GM12878 (cell line): ENCODE measurements at regions not wholly inside any gene's neighbourhood (a gene's known extent, or its start where the extent isn't known, plus 50 kb on each side); places are given as distances from the start of the nearest gene placed in this dataset.

Experiments
- ATAC-seq: fragments of 200-7000 bp; cut with Tn5 transposase; 3 replicates; pipeline ENCODE4 v1.9.1; 2020; ENCODE audit warnings: mild to moderate bottlenecking, moderate library complexity
- BruUV-seq: library from RNA; stranded (reverse); fragments of 400-500 nt; replicated peaks from 2 replicates; lab custom pipeline; 2021; lab: Mats Ljungman, UMichigan
- CTCF ChIA-PET: fragments of 300-600 bp; sonication (Branson Sonifier 250); formaldehyde crosslinking; extraction: SDS; loops from one replicate; lab custom pipeline; 2021; ENCODE audit warnings: inconsistent platforms; lab: Yijun Ruan, JAX
- POLR2A ChIA-PET: fragments of 350-600 bp; formaldehyde crosslinking; extraction: SDS; loops from one replicate; lab custom pipeline; 2021; ENCODE audit warnings: inconsistent platforms; lab: Charles Lee
- RAD21 ChIA-PET: fragments of 300-600 bp; sonication (Branson Sonifier 250); formaldehyde crosslinking; loops from one replicate; lab custom pipeline; 2023; ENCODE audit warnings: antibody characterized with exemption; ENCODE audit not compliant: unreplicated experiment; lab: Charles Lee
- SMC1A ChIA-PET: fragments of 300-600 bp; sonication (Branson Sonifier 250); formaldehyde crosslinking; loops from one replicate; lab custom pipeline; 2023; ENCODE audit not compliant: unreplicated experiment, uncharacterized antibody; lab: Charles Lee
- DNase-seq: peaks from one replicate; pipeline ENCODE4 v3.0.0-alpha.2; 2011; ENCODE audit warnings: low read depth, low spot score
- FAIRE-seq: peaks from 3 replicates; lab custom pipeline; 2011; peaks lifted over from hg19 to GRCh38; lab: Jason Lieb, UNC
- H2AFZ ChIP-seq: 2 replicates; pipeline ENCODE4 v1.6.0; 2011; ENCODE audit warnings: low read depth, low read length, control low read depth; ENCODE audit not compliant: control insufficient read depth
- H3K27ac ChIP-seq: 2 replicates; pipeline ENCODE4 v1.5.1; 2011; ENCODE audit warnings: control low read depth; ENCODE audit not compliant: control insufficient read depth, insufficient read depth
- H3K27me3 ChIP-seq, 2 experiments: replicated peaks in 1 of 2; 2 replicates each; pipeline versions ENCODE4 v1.6.0 to v1.6.1; 2011; ENCODE audit warnings: low read length in 1 of 2; ENCODE audit not compliant: control insufficient read depth in 2 of 2, insufficient read depth in 2 of 2
- H3K36me3 ChIP-seq, 2 experiments: 2 replicates each; pipeline ENCODE4 v1.5.1; 2011; ENCODE audit warnings: low read length in 1 of 2; ENCODE audit not compliant: control insufficient read depth in 2 of 2, insufficient read depth in 2 of 2
- H3K4me1 ChIP-seq: 2 replicates; pipeline ENCODE4 v1.6.1; 2011; ENCODE audit warnings: mild to moderate bottlenecking, low read length, moderate library complexity, mixed read lengths; ENCODE audit not compliant: control insufficient read depth, insufficient read depth
- H3K4me2 ChIP-seq: 2 replicates; pipeline ENCODE4 v1.6.0; 2011; ENCODE audit warnings: control low read depth; ENCODE audit not compliant: control insufficient read depth, insufficient read depth
- H3K4me3 ChIP-seq: fragments of 200-600 bp; sonication (generic); 2 replicates; pipeline ENCODE4 v1.5.1; 2016
- H3K79me2 ChIP-seq: 2 replicates; pipeline ENCODE4 v1.6.0; 2011; ENCODE audit warnings: low read length; ENCODE audit not compliant: control insufficient read depth, insufficient read depth
- H3K9ac ChIP-seq: 2 replicates; pipeline ENCODE4 v1.8.0; 2011; ENCODE audit warnings: low read length, control low read depth, mixed read lengths; ENCODE audit not compliant: control insufficient read depth, insufficient read depth
- H3K9me3 ChIP-seq: replicated peaks from 3 replicates; pipeline ENCODE4 v1.5.1; 2011; ENCODE audit warnings: mild to moderate bottlenecking, low read length; ENCODE audit not compliant: control insufficient read depth, insufficient read depth
- H4K20me1 ChIP-seq: 2 replicates; pipeline ENCODE4 v1.6.0; 2011; ENCODE audit not compliant: control insufficient read depth, insufficient read depth
- HDGF ChIP-seq: fragments of 450-650 bp; IDR thresholded peaks from 2 replicates; pipeline ENCODE4 v1.6.1; 2016; ENCODE audit warnings: antibody characterized with exemption
- KAT2A ChIP-seq: conservative IDR thresholded peaks from 2 replicates; pipeline ENCODE4 v1.6.1; 2011; ENCODE audit warnings: low read depth, low read length; ENCODE audit not compliant: control insufficient read depth
- MAX ChIP-seq: IDR thresholded peaks from 2 replicates; pipeline ENCODE4 v1.6.1; 2012; ENCODE audit warnings: low read depth, low read length, improper control_type of control experiment
- ZNF207 ChIP-seq: fragments of 450-650 bp; IDR thresholded peaks from 2 replicates; pipeline ENCODE4 v1.6.1; 2014; ENCODE audit warnings: antibody characterized with exemption, mild to moderate bottlenecking, borderline replicate concordance
- WGBS: methylation state at CpG from one replicate; pipeline ENCODE4 v1.1.6; 2016; ENCODE audit warnings: low lambda C conversion rate; ENCODE audit not compliant: insufficient replicate concordance, insufficient coverage; ENCODE audit errors: missing lambda C conversion rate; 5-methylcytosine and 5-hydroxymethylcytosine counted together
- in situ Hi-C: fragments of 300-500 bp; cut with MboI; formaldehyde crosslinking; loops from 9 replicates; pipeline ENCODE4 v1.14.3; 2018; ENCODE audit warnings: mixed read lengths
- intact Hi-C: fragments of 100-400 bp; cut with micrococcal nuclease; formaldehyde crosslinking; loops from one replicate; pipeline ENCODE4 v1.14.2; 2022; ENCODE audit not compliant: unreplicated experiment

GRCh38 chr18:71666481-71666880, 877.7 kb downstream of the CBLN2 start:
- SMC1A ChIA-PET: interaction anchor here (0.8 kb wide), 1 partner anchor 66 kb away, joined by 3 read pairs; no protein-coding TSS in a partner anchor
- 0% methylated on average over 2 of the region's 2 CpGs for WGBS
- H3K27ac ChIP-seq: no peak overlapping the region
- RAD21 ChIA-PET: no interaction called here
- H3K36me3 ChIP-seq: no peaks in the 10 kb centered on the region
- no peaks in the 10 kb centered on the region for H3K79me2 ChIP-seq
- intact Hi-C loops: no loop called here
- no peak for ATAC-seq
- FAIRE-seq: no peak
- no peaks in the 10 kb centered on the region for H3K4me1 ChIP-seq
- H3K9me3 ChIP-seq: no peaks in the 10 kb centered on the region
- H3K4me2 ChIP-seq: no peak overlapping the region
- CTCF ChIA-PET: interaction anchor here (1.2 kb wide), 1 partner anchor 18 kb away, joined by 3 read pairs; no protein-coding TSS in a partner anchor
- no peak for DNase-seq
- POLR2A ChIA-PET: no interaction called here
- TF ChIP-seq ZNF207: no peak
- TF ChIP-seq KAT2A: no peak
- in situ Hi-C loops: no loop called here
- no peak overlapping the region for H3K4me3 ChIP-seq
- no TSS peak for BruUV-seq
- no peaks in the 10 kb centered on the region for H4K20me1 ChIP-seq
- H2AFZ ChIP-seq: no peak overlapping the region
- no peaks in the 10 kb centered on the region for H3K27me3 ChIP-seq
- no peak overlapping the region for H3K9ac ChIP-seq

GRCh38 chr18:71665131-71665530, 879.0 kb downstream of the CBLN2 start:
- no peaks in the 10 kb centered on the region for H3K27me3 ChIP-seq
- H3K9ac ChIP-seq: no peak overlapping the region
- CTCF ChIA-PET: no interaction called here
- SMC1A ChIA-PET: no interaction called here
- POLR2A ChIA-PET: no interaction called here
- H4K20me1 ChIP-seq: no peaks in the 10 kb centered on the region
- in situ Hi-C loops (no loop called here), intact Hi-C loops (no loop called here)
- H3K4me2 ChIP-seq: no peak overlapping the region
- no peak overlapping the region for H3K4me3 ChIP-seq
- no peaks in the 10 kb centered on the region for H3K9me3 ChIP-seq
- no peak overlapping the region for H2AFZ ChIP-seq
- ATAC-seq: no peak
- no peak for DNase-seq
- FAIRE-seq: no peak
- no peaks in the 10 kb centered on the region for H3K4me1 ChIP-seq
- RAD21 ChIA-PET: interaction anchor here (1.0 kb wide), 1 partner anchor 121 kb away, joined by 3 read pairs; no protein-coding TSS in a partner anchor
- no peaks in the 10 kb centered on the region for H3K79me2 ChIP-seq
- no peaks in the 10 kb centered on the region for H3K36me3 ChIP-seq
- TF ChIP-seq MAX: no peak
- no peak for TF ChIP-seq HDGF
- no peak overlapping the region for H3K27ac ChIP-seq
- BruUV-seq: no TSS peak
